Brain pericyte (primary cell): ENCODE measurements at regions not wholly inside any gene's neighbourhood (a gene's known extent, or its start where the extent isn't known, plus 50 kb on each side); places are given as distances from the start of the nearest gene placed in this dataset.
"Not testable (repeated sequence)": the region's sequence is repeated elsewhere in the genome, so short reads cannot be mapped to it uniquely, and the experiment has no call there.

Experiments used
- DNase-seq: peaks from one replicate; pipeline ENCODE4 v3.0.0-alpha.2; 2012; ENCODE audit warnings: low read depth, low spot score

- no peak for DNase-seq
These were observed 727.7 kb upstream of the SLIT2 start for GRCh38 chr4:19523964-19524363.

GRCh38 chr4:19522966-19523365 lies 728.7 kb upstream of the SLIT2 start:
- DNase-seq = no peak

- DNase-seq = no peak
These were observed 730.7 kb upstream of the SLIT2 start for GRCh38 chr4:19520939-19521520.

- DNase-seq = no peak
These were observed 737.2 kb upstream of the SLIT2 start for GRCh38 chr4:19514276-19515070.

- DNase-seq = no peak
These were observed 739.6 kb upstream of the SLIT2 start for GRCh38 chr4:19512086-19512485.

GRCh38 chr4:19510993-19511392 lies 740.7 kb upstream of the SLIT2 start:
- no peak for DNase-seq

- no peak for DNase-seq
These were observed 743.3 kb upstream of the SLIT2 start for GRCh38 chr4:19508442-19508841.

GRCh38 chr4:19497705-19498104 lies 754.0 kb upstream of the SLIT2 start:
- no peak for DNase-seq

GRCh38 chr4:19496756-19497155 lies 754.9 kb upstream of the SLIT2 start:
- no peak for DNase-seq

- DNase-seq = no peak
These were observed 756.7 kb upstream of the SLIT2 start for GRCh38 chr4:19494961-19495360.

- no peak for DNase-seq
These were observed 759.1 kb upstream of the SLIT2 start for GRCh38 chr4:19492606-19493005.

- DNase-seq = no peak
These were observed 765.3 kb upstream of the SLIT2 start for GRCh38 chr4:19486400-19486799.

- no peak for DNase-seq
These were observed 772.9 kb upstream of the SLIT2 start for GRCh38 chr4:19478791-19479190.

GRCh38 chr4:19473569-19473968 lies 778.1 kb upstream of the SLIT2 start:
- no peak for DNase-seq

- DNase-seq = no peak
These were observed 779.0 kb upstream of the SLIT2 start for GRCh38 chr4:19472666-19473065.

GRCh38 chr4:19470001-19470400 lies 781.7 kb upstream of the SLIT2 start:
- not testable (repeated sequence) for DNase-seq

- no peak for DNase-seq
These were observed 789.6 kb upstream of the SLIT2 start for GRCh38 chr4:19462117-19462516.

GRCh38 chr4:19455850-19456602 lies 795.7 kb upstream of the SLIT2 start:
- DNase-seq = no peak

- no peak for DNase-seq
These were observed 796.5 kb upstream of the SLIT2 start for GRCh38 chr4:19455196-19455595.

GRCh38 chr4:19438233-19438632 lies 813.5 kb upstream of the SLIT2 start:
- DNase-seq = peak; percentile 5

- no peak for DNase-seq
These were observed 814.7 kb upstream of the SLIT2 start for GRCh38 chr4:19437008-19437407.

- DNase-seq = no peak
These were observed 822.0 kb upstream of the SLIT2 start for GRCh38 chr4:19429684-19430083.

GRCh38 chr4:19425146-19425545 lies 826.6 kb upstream of the SLIT2 start:
- DNase-seq = no peak
